ENCODE measurements at regions not wholly inside any gene's neighbourhood (a gene's known extent, or its start where the extent isn't known, plus 50 kb on each side); places are given as distances from the start of the nearest gene placed in this dataset.
"Not testable (repeated sequence)": the region's sequence is repeated elsewhere in the genome, so short reads cannot be mapped to it uniquely, and the experiment has no call there.

- H3K4me1 Mint-ChIP-seq (ENCODE audit: low read depth in 2 of 2) = no peaks in the 10 kb centered on the region
- H3K4me3 Mint-ChIP-seq = no peak overlapping the region
- DNase-seq (ENCODE audit: low spot score) = no peak
- H3K36me3 Mint-ChIP-seq = no peaks in the 10 kb centered on the region
- H3K27ac Mint-ChIP-seq = no peak overlapping the region
- H3K9me3 Mint-ChIP-seq = no peaks in the 10 kb centered on the region
- no peak for ATAC-seq
- peaks cover 0 to 5% of the 10 kb centered on the region in 2 donors for H3K27me3 Mint-ChIP-seq
Measured at GRCh38 chr5:56413546-56413945, 180.4 kb upstream of the ANKRD55 start.

GRCh38 chr5:56412601-56413379 lies 179.7 kb upstream of the ANKRD55 start:
- H3K4me1 Mint-ChIP-seq (ENCODE audit: low read depth in 2 of 2) = no peaks in the 10 kb centered on the region
- ATAC-seq (peak; percentile 45 to 57), DNase-seq (ENCODE audit: low spot score) (no peak)
- H3K9me3 Mint-ChIP-seq = no peaks in the 10 kb centered on the region
- H3K4me3 Mint-ChIP-seq = no peak overlapping the region
- no peaks in the 10 kb centered on the region for H3K36me3 Mint-ChIP-seq
- H3K27ac Mint-ChIP-seq = no peak overlapping the region
- H3K27me3 Mint-ChIP-seq = peaks cover 0 to 5% of the 10 kb centered on the region in 2 donors

- no peaks in the 10 kb centered on the region for H3K4me1 Mint-ChIP-seq (ENCODE audit: low read depth in 2 of 2)
- H3K27me3 Mint-ChIP-seq = peaks cover 0 to 5% of the 10 kb centered on the region in 2 donors
- no peaks in the 10 kb centered on the region for H3K9me3 Mint-ChIP-seq
- ATAC-seq (no peak), DNase-seq (ENCODE audit: low spot score) (no peak)
- H3K36me3 Mint-ChIP-seq = no peaks in the 10 kb centered on the region
- no peak overlapping the region for H3K27ac Mint-ChIP-seq
- H3K4me3 Mint-ChIP-seq = no peak overlapping the region
Measured at GRCh38 chr5:56410696-56411095, 177.6 kb upstream of the ANKRD55 start.

GRCh38 chr5:56409331-56410190 lies 176.4 kb upstream of the ANKRD55 start:
- ATAC-seq (no peak), DNase-seq (ENCODE audit: low spot score) (no peak)
- H3K36me3 Mint-ChIP-seq = no peaks in the 10 kb centered on the region
- H3K4me3 Mint-ChIP-seq = no peak overlapping the region
- H3K9me3 Mint-ChIP-seq = no peaks in the 10 kb centered on the region
- H3K27ac Mint-ChIP-seq = no peak overlapping the region
- peaks cover 0 to 5% of the 10 kb centered on the region in 2 donors for H3K27me3 Mint-ChIP-seq
- H3K4me1 Mint-ChIP-seq (ENCODE audit: low read depth in 2 of 2) = no peaks in the 10 kb centered on the region

- no peaks in the 10 kb centered on the region for H3K9me3 Mint-ChIP-seq
Measured at GRCh38 chr5:56406838-56407237, 173.7 kb upstream of the ANKRD55 start.

GRCh38 chr5:56406221-56406620 lies 173.1 kb upstream of the ANKRD55 start:
- H3K9me3 Mint-ChIP-seq = no peaks in the 10 kb centered on the region
- H3K4me3 Mint-ChIP-seq = no peak overlapping the region
- H3K36me3 Mint-ChIP-seq = no peaks in the 10 kb centered on the region
- no peak for DNase-seq (ENCODE audit: low spot score)
- H3K27me3 Mint-ChIP-seq = no peaks in the 10 kb centered on the region
- no peak for ATAC-seq
- H3K4me1 Mint-ChIP-seq (ENCODE audit: low read depth in 2 of 2) = no peaks in the 10 kb centered on the region
- H3K27ac Mint-ChIP-seq = no peak overlapping the region

More at GRCh38 chr5:56406838-56407237, 173.7 kb upstream of the ANKRD55 start:
- H3K27me3 Mint-ChIP-seq = no peaks in the 10 kb centered on the region
- H3K4me3 Mint-ChIP-seq = no peak overlapping the region
- H3K27ac Mint-ChIP-seq = no peak overlapping the region
- no peak for ATAC-seq
- H3K4me1 Mint-ChIP-seq (ENCODE audit: low read depth in 2 of 2) = no peaks in the 10 kb centered on the region
- H3K36me3 Mint-ChIP-seq = no peaks in the 10 kb centered on the region
- no peak for DNase-seq (ENCODE audit: low spot score)

- Mint-ChIP-seq H3K36me3 (no peaks in the 10 kb centered on the region), H3K4me1 (ENCODE audit: low read depth in 2 of 2) (no peaks in the 10 kb centered on the region), H3K27me3 (no peaks in the 10 kb centered on the region), H3K27ac (no peak overlapping the region), H3K9me3 (no peaks in the 10 kb centered on the region), H3K4me3 (no peak overlapping the region)
- ATAC-seq (no peak), DNase-seq (ENCODE audit: low spot score) (no peak)
Measured at GRCh38 chr5:56405116-56405908, 172.2 kb upstream of the ANKRD55 start.

- ATAC-seq = no peak
- H3K36me3 Mint-ChIP-seq = no peaks in the 10 kb centered on the region
- H3K27me3 Mint-ChIP-seq = no peaks in the 10 kb centered on the region
- no peak for DNase-seq (ENCODE audit: low spot score)
- no peak overlapping the region for H3K27ac Mint-ChIP-seq
- no peaks in the 10 kb centered on the region for H3K9me3 Mint-ChIP-seq
- H3K4me3 Mint-ChIP-seq = no peak overlapping the region
- H3K4me1 Mint-ChIP-seq (ENCODE audit: low read depth in 2 of 2) = no peaks in the 10 kb centered on the region
Measured at GRCh38 chr5:56402266-56403220, 169.4 kb upstream of the ANKRD55 start.

- not testable (repeated sequence) for H3K27ac Mint-ChIP-seq; ATAC-seq; H3K4me1 Mint-ChIP-seq (ENCODE audit: low read depth in 2 of 2); DNase-seq (ENCODE audit: low spot score); H3K9me3 Mint-ChIP-seq; H3K27me3 Mint-ChIP-seq; H3K4me3 Mint-ChIP-seq
- peaks cover 14% of the 10 kb centered on the region for H3K36me3 Mint-ChIP-seq
Measured at GRCh38 chr5:56397796-56398195, 164.7 kb upstream of the ANKRD55 start.

GRCh38 chr5:56396634-56397033 lies 163.5 kb upstream of the ANKRD55 start:
- ATAC-seq (no peak), DNase-seq (ENCODE audit: low spot score) (no peak)
- Mint-ChIP-seq H3K27ac (no peak overlapping the region), H3K36me3 (peaks cover 20% of the 10 kb centered on the region), H3K4me3 (no peak overlapping the region), H3K4me1 (ENCODE audit: low read depth in 2 of 2) (no peaks in the 10 kb centered on the region), H3K27me3 (peaks cover 5 to 9% of the 10 kb centered on the region in 2 donors), H3K9me3 (no peaks in the 10 kb centered on the region)

GRCh38 chr5:56389261-56389660 lies 156.1 kb upstream of the ANKRD55 start:
- Mint-ChIP-seq H3K27me3 (peaks cover 18 to 28% of the 10 kb centered on the region in 2 donors), H3K27ac (no peak overlapping the region), H3K36me3 (peaks cover 9% of the 10 kb centered on the region), H3K4me3 (no peak overlapping the region), H3K9me3 (no peaks in the 10 kb centered on the region), H3K4me1 (ENCODE audit: low read depth in 2 of 2) (no peaks in the 10 kb centered on the region)
- ATAC-seq (no peak), DNase-seq (ENCODE audit: low spot score) (no peak)

GRCh38 chr5:56388229-56388985 lies 155.3 kb upstream of the ANKRD55 start:
- Mint-ChIP-seq H3K4me3 (no peak overlapping the region), H3K27me3 (peaks cover 18 to 28% of the 10 kb centered on the region in 2 donors), H3K36me3 (peaks cover 9% of the 10 kb centered on the region), H3K4me1 (ENCODE audit: low read depth in 2 of 2) (no peaks in the 10 kb centered on the region), H3K27ac (no peak overlapping the region), H3K9me3 (no peaks in the 10 kb centered on the region)
- DNase-seq (ENCODE audit: low spot score) (no peak), ATAC-seq (no peak)
